Pancreas (tissue), 10 donors: ENCODE measurements at regions not wholly inside any gene's neighbourhood (a gene's known extent, or its start where the extent isn't known, plus 50 kb on each side); places are given as distances from the start of the nearest gene placed in this dataset.
A peak's percentile ranks its signal among the peaks of the same experiment; 100 is the strongest.

Experiments used
- ATAC-seq, 4 donors: fragments of 200-7000 bp; cut with Tn5 transposase; one replicate each; pipeline versions ENCODE4 v1.8.0 to v1.9.1; 2020; ENCODE audit warnings: mild to moderate bottlenecking in 4 of 4, moderate library complexity in 4 of 4
- DNase-seq, 6 donors: peaks; one replicate each; pipeline ENCODE4 v3.0.0-alpha.2; 2020
- FAIRE-seq: peaks from 2 replicates; lab custom pipeline; 2012; peaks lifted over from hg19 to GRCh38; lab: Jason Lieb, UNC
- H3K27ac ChIP-seq, 4 donors: fragments of 200-600 bp; sonication (generic); 1 replicate in 3 of 4; 2 replicates in 1 of 4; pipeline versions ENCODE4 v1.5.0 to v1.8.0; 2020
- H3K27me3 ChIP-seq, 4 donors: fragments of 200-600 bp; one replicate each; pipeline ENCODE4 v1.8.0; 2021
- H3K36me3 ChIP-seq, 3 donors: fragments of 200-600 bp; sonication (generic) in 1 of 3; one replicate each; pipeline versions ENCODE4 v1.5.0 to v1.8.0; 2020 to 2021
- H3K4me1 ChIP-seq, 3 donors: fragments of 200-600 bp; one replicate each; pipeline ENCODE4 v1.8.0; 2021
- H3K4me3 ChIP-seq, 4 donors: fragments of 200-600 bp; sonication (generic) in 2 of 4; one replicate each; pipeline versions ENCODE4 v1.5.0 to v1.8.0; 2020 to 2021
- H3K9me3 ChIP-seq, 4 donors: fragments of 200-600 bp; one replicate each; pipeline ENCODE4 v1.8.0; 2021
- CTCF ChIP-seq, 4 donors: fragments of 200-600 bp; sonication (generic) in 3 of 4; IDR thresholded peaks; one replicate each; pipeline versions ENCODE4 v1.5.0 to v1.8.0; 2021; ENCODE audit warnings: antibody characterized with exemption in 4 of 4
- WGBS, 2 donors: extraction: QIAGEN DNeasy Blood & Tissue Kit; methylation state at CpG; one replicate each; pipeline ENCODE4 v1.1.7; 2013; 5-methylcytosine and 5-hydroxymethylcytosine counted together
- intact Hi-C, 3 donors: fragments of 100-400 bp; cut with DNase I; formaldehyde crosslinking; loops; one replicate each; pipeline versions ENCODE4 v1.11.1 to v1.14.2; 2022
- donor health status: healthy with polysubstance abuse.
- donor health status: DM: no; HTN: no; CAD: no; lungs with moderate emphysema.
- donor health status: DM: no; HTN: no; CAD: no.
- donor health status: control.
- donor health status: control.
- donor health status: Bipolar disorder and iron deficiency.
- donor health status: DM: yes; HTN: yes; CAD: no.
- donor health status: DM: no; HTN: no; CAD: no.
- donor health status: DM: no; HTN: no; CAD: no.
- donor health status: DM: yes; HTN: yes; CAD: no.

GRCh38 chr2:145755019-145755837, 1235.3 kb upstream of the ZEB2 start:
- WGBS, 2 donors: 80 to 90% methylated on average over 6 of the region's 6 CpGs
- no peak for FAIRE-seq
- H3K9me3 ChIP-seq: no peaks in the 10 kb centered on the region
- ATAC-seq: peak in 3 of 4 donors; percentile 58 to 80 (median 73)
- DNase-seq: peak in 3 of 6 donors; percentile 13 to 33 (median 15)
- no peak overlapping the region for H3K4me3 ChIP-seq
- intact Hi-C loops: no loop called here
- no peaks in the 10 kb centered on the region for H3K27me3 ChIP-seq
- H3K27ac ChIP-seq: no peak overlapping the region
- TF ChIP-seq CTCF (IDR thresholded peaks at IDR 0.05): no peak
- H3K4me1 ChIP-seq: peaks cover 6 to 54% (median 10%) of the 10 kb centered on the region in 3 donors
- no peaks in the 10 kb centered on the region for H3K36me3 ChIP-seq

DNA sequence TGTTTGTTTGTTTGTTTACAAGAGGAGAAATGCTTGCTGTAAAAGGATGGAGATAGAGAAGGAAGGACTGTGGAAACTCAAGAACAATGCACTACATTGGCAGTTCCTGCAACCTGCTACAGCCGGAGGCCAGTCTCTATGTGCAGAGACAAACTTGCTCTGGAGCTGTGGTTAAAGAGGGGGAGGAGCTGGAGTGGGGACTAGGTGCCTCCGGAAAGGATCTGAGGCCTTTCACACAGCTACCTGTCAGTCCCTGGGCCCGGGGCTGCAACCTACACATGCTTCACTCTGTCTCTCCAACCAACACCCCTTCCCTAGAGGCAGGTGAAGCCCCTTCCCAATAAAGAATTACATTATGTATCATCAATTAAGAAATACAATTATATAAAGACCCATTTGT, 1234.0 kb upstream of the ZEB2 start:
- FAIRE-seq (no peak), ATAC-seq (no peak), DNase-seq (no peak)
- peaks cover 6 to 41% (median 10%) of the 10 kb centered on the region in 3 donors for H3K4me1 ChIP-seq
- no peak for TF ChIP-seq CTCF (IDR thresholded peaks at IDR 0.05)
- WGBS, 2 donors: 80 to 81% methylated on average over 3 of the region's 3 CpGs
- H3K9me3 ChIP-seq: no peaks in the 10 kb centered on the region
- H3K36me3 ChIP-seq: no peaks in the 10 kb centered on the region
- intact Hi-C loops: no loop called here
- no peak overlapping the region for H3K27ac ChIP-seq
- H3K4me3 ChIP-seq: no peak overlapping the region
- no peaks in the 10 kb centered on the region for H3K27me3 ChIP-seq

DNA sequence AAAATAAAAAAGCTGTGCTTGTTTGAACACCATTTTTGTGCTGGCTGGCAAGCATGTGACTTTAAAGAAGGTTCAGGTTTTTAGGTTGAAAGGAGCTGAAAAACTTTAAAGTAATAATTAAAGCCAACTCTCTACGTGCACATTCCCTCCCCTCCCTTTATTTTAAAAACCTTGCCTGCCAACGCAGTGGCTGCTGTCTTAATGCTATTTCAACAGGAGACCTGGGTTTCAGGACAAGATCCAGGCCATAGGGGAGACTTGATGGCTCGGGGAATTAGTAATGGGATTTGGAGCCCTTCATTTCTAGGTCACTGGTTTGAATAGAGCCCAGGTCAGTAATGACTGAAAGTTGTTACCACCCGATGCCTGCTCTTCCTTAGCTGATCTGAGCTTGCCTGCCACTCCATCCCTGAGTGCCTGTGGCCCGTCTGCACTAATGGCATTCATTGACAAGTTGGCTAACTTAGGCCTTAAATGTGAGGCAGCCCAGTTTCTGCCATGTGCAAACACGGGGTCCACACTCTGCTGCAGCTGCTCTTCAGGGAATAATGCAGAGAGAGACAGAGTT, 1233.2 kb upstream of the ZEB2 start:
- no peaks in the 10 kb centered on the region for H3K36me3 ChIP-seq
- WGBS, 2 donors: 70 to 71% methylated on average over 6 of the region's 6 CpGs
- H3K4me3 ChIP-seq: no peak overlapping the region
- intact Hi-C loops: no loop called here
- TF ChIP-seq CTCF (IDR thresholded peaks at IDR 0.05): no peak
- peaks cover 6 to 33% (median 10%) of the 10 kb centered on the region in 3 donors for H3K4me1 ChIP-seq
- no peaks in the 10 kb centered on the region for H3K27me3 ChIP-seq
- FAIRE-seq (no peak), DNase-seq (no peak), ATAC-seq (no peak)
- H3K27ac ChIP-seq: no peak overlapping the region
- no peaks in the 10 kb centered on the region for H3K9me3 ChIP-seq

DNA sequence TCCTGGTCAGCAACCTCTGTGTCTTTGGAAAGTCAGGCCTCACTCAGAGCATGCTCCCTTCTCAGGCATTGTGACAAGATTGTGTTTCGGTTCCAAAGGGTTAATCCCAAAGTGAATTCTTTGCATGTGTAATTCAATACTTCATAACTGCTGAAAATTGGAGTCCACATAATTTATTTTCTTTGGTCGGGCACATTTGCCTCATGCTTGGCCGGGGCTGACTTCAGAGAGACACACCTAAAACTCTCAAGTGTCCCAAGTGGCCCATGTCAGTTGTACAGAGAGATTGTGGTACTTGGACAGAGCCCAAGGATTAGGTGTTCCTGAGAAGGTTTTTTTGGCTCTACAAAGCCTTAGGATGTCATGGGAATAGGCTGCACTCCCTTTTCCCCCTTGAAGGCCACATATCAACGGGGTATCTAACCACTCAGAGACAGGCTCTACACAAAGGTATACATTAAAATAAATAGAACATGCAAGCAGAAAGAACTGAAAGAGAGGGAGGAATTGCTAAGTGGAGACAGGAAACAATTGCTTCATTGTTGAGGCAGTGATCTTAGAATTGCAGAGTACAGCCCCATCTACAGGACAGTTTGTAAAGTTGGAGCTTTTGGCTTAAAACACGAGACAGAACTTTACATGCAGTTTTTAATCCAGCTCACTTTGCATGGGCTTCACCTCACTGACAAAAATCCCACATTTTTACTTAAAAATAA, 1232.3 kb upstream of the ZEB2 start:
- WGBS, 2 donors: 16 to 21% methylated on average over 5 of the region's 5 CpGs
- H3K4me3 ChIP-seq: no peak overlapping the region

More for the DNA sequence above, 1232.3 kb upstream of the ZEB2 start:
- H3K4me1 ChIP-seq: peaks cover 6 to 25% (median 10%) of the 10 kb centered on the region in 3 donors
- peak; percentile 22 to 57 (median 42) for TF ChIP-seq CTCF (IDR thresholded peaks at IDR 0.05)
- FAIRE-seq (no peak), DNase-seq (peak in 2 of 6 donors; percentile 24 to 25), ATAC-seq (peak; percentile 64 to 91 (median 88))
- intact Hi-C loops: no loop called here
- H3K27ac ChIP-seq: peak overlapping the region in 2 of 4 donors; percentile 13 to 20
- H3K36me3 ChIP-seq: no peaks in the 10 kb centered on the region
- H3K27me3 ChIP-seq: no peaks in the 10 kb centered on the region
- no peaks in the 10 kb centered on the region for H3K9me3 ChIP-seq
